ENCODE measurements at regions not wholly inside any gene's neighbourhood (a gene's known extent, or its start where the extent isn't known, plus 50 kb on each side); places are given as distances from the start of the nearest gene placed in this dataset.

DNA sequence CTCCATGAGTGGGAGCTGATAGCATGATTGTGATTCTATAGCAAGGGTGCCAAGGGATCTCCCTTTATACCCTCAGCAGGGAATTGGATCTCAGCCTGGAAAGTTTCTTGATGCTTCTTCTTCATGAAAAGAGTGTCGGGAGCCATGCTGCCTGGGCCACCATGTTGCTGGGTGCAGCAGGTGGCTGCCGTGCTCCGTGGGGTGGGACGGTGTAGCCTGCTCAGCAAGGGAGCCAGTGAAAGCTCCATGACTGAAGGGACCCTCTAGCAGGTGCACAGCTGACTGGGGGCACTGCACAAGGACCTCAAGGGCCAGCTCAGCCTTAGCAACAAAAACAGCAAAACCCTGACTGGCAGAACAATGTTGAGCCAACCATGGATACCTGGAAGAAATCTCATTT, 368.9 kb upstream of the HS6ST1 start:
- CTCF ChIA-PET: no interaction called here
- no peak overlapping the region for H3K27ac Mint-ChIP-seq

DNA sequence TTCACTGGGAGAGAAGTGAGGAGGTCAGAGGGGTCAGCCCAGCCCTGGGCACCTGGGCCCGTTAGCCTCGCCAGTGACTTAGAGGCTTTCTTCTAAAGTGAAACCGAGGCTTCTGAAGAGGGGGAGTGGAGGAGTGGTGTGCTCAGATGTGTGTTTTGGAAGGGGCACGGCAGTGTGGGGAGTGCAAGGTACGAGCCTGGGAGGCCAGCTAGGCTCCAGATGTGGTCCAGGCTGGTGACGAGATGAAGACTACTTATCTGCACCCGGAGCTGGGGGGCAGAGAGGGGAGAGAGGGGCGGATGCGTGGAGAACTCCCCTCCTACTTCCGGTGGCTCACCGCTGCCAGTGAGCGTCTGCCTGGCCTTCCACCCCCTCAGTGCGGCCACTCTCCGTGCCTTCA, 371.3 kb upstream of the HS6ST1 start:
- Mint-ChIP-seq H3K36me3 (ENCODE audit: low read depth) (no peaks in the 10 kb centered on the region), H3K27ac (no peak overlapping the region), H3K27me3 (ENCODE audit: low read depth) (peaks cover 2% of the 10 kb centered on the region), H3K4me1 (ENCODE audit: low read depth) (no peaks in the 10 kb centered on the region), H3K4me3 (no peak overlapping the region), H3K9me3 (no peaks in the 10 kb centered on the region)
- intact Hi-C loops (cut with micrococcal nuclease): no loop called here
- CTCF ChIA-PET: no interaction called here
- DNase-seq: no peak

More for the DNA sequence above, 368.9 kb upstream of the HS6ST1 start:
- no peak for DNase-seq
- Mint-ChIP-seq H3K27me3 (ENCODE audit: low read depth) (peaks cover 2% of the 10 kb centered on the region), H3K9me3 (no peaks in the 10 kb centered on the region), H3K36me3 (ENCODE audit: low read depth) (no peaks in the 10 kb centered on the region), H3K4me3 (no peak overlapping the region), H3K4me1 (ENCODE audit: low read depth) (no peaks in the 10 kb centered on the region)
- intact Hi-C loops (cut with micrococcal nuclease): no loop called here

DNA sequence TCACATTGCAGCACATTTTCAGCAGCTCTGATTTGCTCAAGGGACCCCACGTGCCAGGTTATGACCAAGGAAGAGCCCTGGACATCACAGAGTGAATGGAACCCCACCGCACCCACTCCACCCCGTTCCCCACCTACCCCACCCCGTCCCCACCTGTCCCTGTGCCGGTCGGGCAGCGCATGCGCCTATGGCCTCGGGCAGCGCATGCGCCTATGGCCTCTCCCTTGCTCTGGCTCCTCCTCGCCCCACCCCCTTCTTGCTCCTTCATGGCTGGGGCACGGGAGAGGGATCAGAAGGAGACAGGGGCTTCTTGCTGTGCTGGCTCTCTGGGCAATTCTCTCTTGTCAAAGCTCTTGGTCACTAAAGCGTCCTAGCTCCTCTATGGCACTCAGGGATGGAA, 371.8 kb upstream of the HS6ST1 start:
- CTCF ChIA-PET: no interaction called here
- Mint-ChIP-seq H3K27me3 (ENCODE audit: low read depth) (peaks cover 2% of the 10 kb centered on the region), H3K4me3 (no peak overlapping the region), H3K27ac (no peak overlapping the region), H3K9me3 (no peaks in the 10 kb centered on the region), H3K36me3 (ENCODE audit: low read depth) (no peaks in the 10 kb centered on the region), H3K4me1 (ENCODE audit: low read depth) (no peaks in the 10 kb centered on the region)
- intact Hi-C loops (cut with micrococcal nuclease): no loop called here
- no peak for DNase-seq

DNA sequence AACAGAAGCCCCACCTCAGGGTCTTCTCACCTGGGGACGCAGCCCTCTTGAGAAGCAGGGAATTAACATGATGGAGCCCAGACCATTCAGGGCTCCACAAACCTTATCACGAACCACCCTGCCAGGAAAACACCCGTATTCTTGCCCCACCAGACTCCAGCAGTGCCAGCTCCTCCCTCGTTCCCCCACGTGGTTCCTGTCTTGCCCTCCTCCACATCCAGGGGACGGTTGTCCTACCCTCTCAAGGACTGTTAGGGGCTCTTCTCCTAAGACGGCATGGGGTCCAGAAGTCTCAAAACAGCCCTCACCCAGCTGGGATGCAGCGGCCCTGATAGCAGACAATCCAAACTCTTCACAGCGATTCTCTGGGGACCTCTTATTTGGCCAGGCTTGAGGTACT, 372.2 kb upstream of the HS6ST1 start:
- H3K27me3 Mint-ChIP-seq (ENCODE audit: low read depth): peaks cover 2% of the 10 kb centered on the region
- DNase-seq: no peak
- no peaks in the 10 kb centered on the region for H3K9me3 Mint-ChIP-seq
- H3K4me3 Mint-ChIP-seq: no peak overlapping the region
- CTCF ChIA-PET: no interaction called here
- H3K36me3 Mint-ChIP-seq (ENCODE audit: low read depth): no peaks in the 10 kb centered on the region
- H3K27ac Mint-ChIP-seq: no peak overlapping the region
- intact Hi-C loops (cut with micrococcal nuclease): no loop called here
- H3K4me1 Mint-ChIP-seq (ENCODE audit: low read depth): no peaks in the 10 kb centered on the region

DNA sequence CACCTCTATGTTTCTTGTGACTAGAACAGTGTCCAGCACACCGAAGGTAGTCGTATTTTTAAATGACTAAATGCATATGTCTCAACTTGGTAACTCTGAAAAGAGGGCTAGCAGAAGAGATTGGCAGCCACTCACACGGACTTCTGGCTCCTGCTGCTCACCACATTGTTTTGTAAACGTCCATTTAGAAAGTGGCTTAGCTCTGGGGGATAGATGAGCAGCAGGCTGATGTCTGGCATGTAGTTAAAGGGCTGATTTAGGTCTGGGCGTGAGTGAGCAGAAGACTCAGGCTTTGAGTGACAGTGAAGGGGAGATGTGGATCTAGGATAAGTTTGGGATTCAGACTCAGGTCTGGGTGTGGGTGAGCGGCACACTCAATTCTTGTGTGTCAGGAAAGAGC, 372.9 kb upstream of the HS6ST1 start:
- Mint-ChIP-seq H3K27ac (peak overlapping the region; percentile 51), H3K27me3 (ENCODE audit: low read depth) (peaks cover 2% of the 10 kb centered on the region), H3K4me3 (no peak overlapping the region), H3K4me1 (ENCODE audit: low read depth) (no peaks in the 10 kb centered on the region), H3K9me3 (no peaks in the 10 kb centered on the region), H3K36me3 (ENCODE audit: low read depth) (no peaks in the 10 kb centered on the region)
- no peak for DNase-seq
- CTCF ChIA-PET: no interaction called here
- intact Hi-C loops (cut with micrococcal nuclease): no loop called here

DNA sequence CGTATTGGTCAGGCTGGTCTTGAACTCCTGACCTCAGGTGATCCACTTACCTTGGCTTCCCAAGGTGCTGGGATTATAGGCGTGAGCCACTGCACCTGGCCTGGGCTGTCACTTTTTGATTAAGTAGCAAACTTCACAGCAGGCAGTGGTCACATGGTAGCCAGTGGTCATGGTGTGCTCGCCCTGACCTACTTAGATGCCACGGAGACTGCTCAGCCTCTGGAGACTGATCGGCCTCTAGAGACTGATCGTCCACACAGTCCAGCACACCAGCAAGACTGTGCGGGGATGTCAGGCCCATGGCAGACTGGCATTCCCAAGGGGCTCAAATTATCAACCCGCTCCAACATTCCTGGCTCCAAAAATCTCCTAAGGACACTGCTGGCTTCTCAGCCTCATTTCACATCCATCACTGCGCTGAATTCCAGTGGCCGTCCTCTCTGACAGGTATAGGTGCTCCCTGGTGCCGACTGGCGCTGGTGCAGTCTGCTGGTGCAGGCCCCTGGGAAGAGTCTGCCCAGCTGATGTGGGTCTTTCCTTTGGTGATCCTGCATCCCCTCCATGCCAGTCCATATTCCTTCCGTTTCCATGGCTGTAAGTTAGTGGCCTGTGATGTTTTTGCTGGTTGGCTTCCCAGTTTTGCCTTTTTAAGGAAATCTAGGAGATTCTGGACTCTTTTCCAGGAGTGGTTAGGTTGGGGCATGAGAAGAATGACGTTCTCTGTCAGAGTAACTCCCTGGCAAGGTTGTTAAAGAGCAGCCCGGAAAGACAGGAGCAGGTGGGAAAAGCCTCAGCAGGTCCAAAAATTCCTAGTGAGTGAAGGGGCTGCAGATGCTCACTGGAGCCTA, 374.5 kb upstream of the HS6ST1 start:
- peaks cover 5% of the 10 kb centered on the region for H3K27me3 Mint-ChIP-seq (ENCODE audit: low read depth)
- intact Hi-C loops (cut with micrococcal nuclease): no loop called here
- CTCF ChIA-PET: no interaction called here
- no peaks in the 10 kb centered on the region for H3K36me3 Mint-ChIP-seq (ENCODE audit: low read depth)
- H3K4me1 Mint-ChIP-seq (ENCODE audit: low read depth): no peaks in the 10 kb centered on the region
- DNase-seq: no peak
- H3K4me3 Mint-ChIP-seq: no peak overlapping the region
- no peak overlapping the region for H3K27ac Mint-ChIP-seq
- no peaks in the 10 kb centered on the region for H3K9me3 Mint-ChIP-seq

DNA sequence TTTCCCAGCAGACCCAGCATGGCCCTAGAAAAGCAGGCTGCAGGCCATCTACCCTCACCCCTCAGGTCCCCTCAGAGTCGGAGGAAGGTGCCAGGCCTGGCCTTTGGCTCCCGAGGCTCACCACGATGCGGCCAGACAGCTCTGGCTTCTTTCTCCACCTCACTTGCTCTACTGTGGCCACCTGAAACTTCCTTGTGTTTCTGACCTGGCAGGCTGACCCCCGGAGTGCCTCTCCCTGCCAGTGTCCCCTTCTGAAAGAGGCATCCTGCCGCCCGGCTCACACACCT, 375.0 kb upstream of the HS6ST1 start:
- Mint-ChIP-seq H3K27me3 (ENCODE audit: low read depth) (peaks cover 5% of the 10 kb centered on the region), H3K4me3 (no peak overlapping the region), H3K9me3 (no peaks in the 10 kb centered on the region), H3K36me3 (ENCODE audit: low read depth) (no peaks in the 10 kb centered on the region), H3K27ac (no peak overlapping the region), H3K4me1 (ENCODE audit: low read depth) (no peaks in the 10 kb centered on the region)
- intact Hi-C loops (cut with micrococcal nuclease): no loop called here
- no peak for DNase-seq
- CTCF ChIA-PET: no interaction called here

DNA sequence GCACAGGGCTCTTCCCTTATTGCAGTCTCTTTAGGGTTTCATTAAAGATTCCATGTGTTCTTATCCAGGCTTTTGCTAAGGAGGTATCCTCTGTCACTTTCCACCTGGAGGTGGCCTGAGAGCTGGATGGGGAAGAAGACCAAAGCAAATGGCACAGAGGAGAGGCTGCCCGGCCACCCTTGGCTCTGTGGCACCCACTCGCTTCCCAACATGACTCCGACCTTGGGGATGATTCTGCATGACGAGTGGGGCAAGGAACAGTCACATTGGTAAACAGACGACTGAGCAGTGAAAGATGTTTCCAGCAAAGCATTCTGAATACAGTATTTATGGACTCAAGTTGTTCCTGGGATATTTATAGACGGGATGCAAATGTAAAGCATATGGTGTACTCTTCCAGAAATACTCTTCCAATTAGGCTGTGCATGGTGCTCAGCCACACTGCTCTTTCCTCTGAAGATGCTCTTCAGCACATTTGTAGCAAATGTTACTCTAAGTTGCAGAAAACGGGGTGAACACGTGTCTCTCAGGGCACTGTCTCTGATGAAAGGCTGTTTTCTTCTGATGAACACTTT, 377.1 kb upstream of the HS6ST1 start:
- peaks cover 3% of the 10 kb centered on the region for H3K27me3 Mint-ChIP-seq (ENCODE audit: low read depth)
- no peaks in the 10 kb centered on the region for H3K9me3 Mint-ChIP-seq
- H3K27ac Mint-ChIP-seq: no peak overlapping the region
- intact Hi-C loops (cut with micrococcal nuclease): no loop called here
- DNase-seq: no peak
- H3K4me3 Mint-ChIP-seq: no peak overlapping the region
- no peaks in the 10 kb centered on the region for H3K4me1 Mint-ChIP-seq (ENCODE audit: low read depth)
- CTCF ChIA-PET: no interaction called here
- H3K36me3 Mint-ChIP-seq (ENCODE audit: low read depth): no peaks in the 10 kb centered on the region

DNA sequence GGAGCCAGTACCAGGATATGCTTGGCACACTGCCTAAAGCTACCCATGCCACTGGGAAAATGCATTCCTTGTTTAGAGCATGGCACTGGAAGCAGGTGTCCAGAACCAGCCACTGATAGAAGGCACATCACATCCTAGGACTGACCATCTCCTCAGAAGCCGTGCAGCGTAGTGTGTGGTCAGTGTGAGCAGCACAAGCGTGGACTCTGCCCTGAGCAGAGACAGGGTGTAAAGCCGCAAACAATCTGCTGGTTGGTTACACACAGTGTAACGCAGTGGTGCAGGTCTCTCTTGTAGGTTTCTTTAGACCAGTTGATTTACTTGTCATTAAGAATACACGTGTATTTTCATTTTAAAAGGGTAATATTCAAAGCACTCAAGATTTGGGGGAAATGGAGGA, 377.8 kb upstream of the HS6ST1 start:
- CTCF ChIA-PET: no interaction called here
- intact Hi-C loops (cut with micrococcal nuclease): no loop called here
- Mint-ChIP-seq H3K9me3 (no peaks in the 10 kb centered on the region), H3K4me1 (ENCODE audit: low read depth) (no peaks in the 10 kb centered on the region), H3K27me3 (ENCODE audit: low read depth) (peaks cover 3% of the 10 kb centered on the region), H3K36me3 (ENCODE audit: low read depth) (no peaks in the 10 kb centered on the region), H3K27ac (no peak overlapping the region), H3K4me3 (no peak overlapping the region)
- no peak for DNase-seq

DNA sequence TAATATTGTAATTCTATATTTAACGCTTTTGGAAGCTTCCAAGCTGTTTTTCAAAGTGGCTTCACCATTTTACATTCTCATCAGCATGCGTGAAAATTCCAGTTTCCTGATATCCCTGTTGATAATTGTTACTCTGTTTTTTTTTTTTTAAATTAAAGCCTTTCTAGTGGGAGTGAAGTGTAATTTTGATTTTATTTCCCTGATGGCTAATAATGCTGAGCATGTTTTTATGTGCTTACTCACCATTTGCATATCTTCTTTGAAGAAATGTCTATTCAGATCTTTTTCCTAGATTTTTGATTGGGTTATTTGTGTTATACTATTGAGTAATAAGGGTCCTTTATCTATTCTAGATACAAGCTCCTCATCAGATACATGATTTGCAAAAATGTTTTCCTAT, 382.8 kb upstream of the HS6ST1 start:
- intact Hi-C loops (cut with micrococcal nuclease): no loop called here
- peaks cover 5% of the 10 kb centered on the region for H3K27me3 Mint-ChIP-seq (ENCODE audit: low read depth)
- H3K4me1 Mint-ChIP-seq (ENCODE audit: low read depth): no peaks in the 10 kb centered on the region
- H3K27ac Mint-ChIP-seq: no peak overlapping the region
- DNase-seq: no peak
- H3K9me3 Mint-ChIP-seq: peaks cover 2% of the 10 kb centered on the region
- H3K4me3 Mint-ChIP-seq: no peak overlapping the region
- CTCF ChIA-PET: no interaction called here
- H3K36me3 Mint-ChIP-seq (ENCODE audit: low read depth): no peaks in the 10 kb centered on the region

DNA sequence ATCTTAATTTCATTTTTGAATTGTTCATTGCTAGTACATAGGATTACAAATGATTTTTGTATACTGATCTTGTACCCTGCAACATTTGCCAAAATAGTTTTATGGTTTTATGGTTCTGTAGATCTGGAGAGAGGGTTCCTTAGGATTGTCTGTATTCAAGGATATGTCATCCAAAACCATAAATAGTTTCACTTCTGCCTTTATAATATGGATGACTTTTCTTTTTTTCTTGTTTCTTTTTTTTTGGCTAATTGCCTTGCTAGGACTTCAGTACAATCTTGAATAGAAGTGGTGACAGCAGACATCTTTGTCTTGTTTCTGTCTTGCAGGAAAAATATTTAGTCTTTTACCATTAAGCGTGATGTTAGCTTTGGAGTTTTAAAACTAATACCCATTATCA, 383.9 kb upstream of the HS6ST1 start:
- intact Hi-C loops (cut with micrococcal nuclease): no loop called here
- no peak overlapping the region for H3K27ac Mint-ChIP-seq
- no peaks in the 10 kb centered on the region for H3K36me3 Mint-ChIP-seq (ENCODE audit: low read depth)
- peaks cover 3% of the 10 kb centered on the region for H3K27me3 Mint-ChIP-seq (ENCODE audit: low read depth)
- no peak overlapping the region for H3K4me3 Mint-ChIP-seq
- CTCF ChIA-PET: no interaction called here
- H3K4me1 Mint-ChIP-seq (ENCODE audit: low read depth): no peaks in the 10 kb centered on the region
- peaks cover 5% of the 10 kb centered on the region for H3K9me3 Mint-ChIP-seq
- DNase-seq: no peak

DNA sequence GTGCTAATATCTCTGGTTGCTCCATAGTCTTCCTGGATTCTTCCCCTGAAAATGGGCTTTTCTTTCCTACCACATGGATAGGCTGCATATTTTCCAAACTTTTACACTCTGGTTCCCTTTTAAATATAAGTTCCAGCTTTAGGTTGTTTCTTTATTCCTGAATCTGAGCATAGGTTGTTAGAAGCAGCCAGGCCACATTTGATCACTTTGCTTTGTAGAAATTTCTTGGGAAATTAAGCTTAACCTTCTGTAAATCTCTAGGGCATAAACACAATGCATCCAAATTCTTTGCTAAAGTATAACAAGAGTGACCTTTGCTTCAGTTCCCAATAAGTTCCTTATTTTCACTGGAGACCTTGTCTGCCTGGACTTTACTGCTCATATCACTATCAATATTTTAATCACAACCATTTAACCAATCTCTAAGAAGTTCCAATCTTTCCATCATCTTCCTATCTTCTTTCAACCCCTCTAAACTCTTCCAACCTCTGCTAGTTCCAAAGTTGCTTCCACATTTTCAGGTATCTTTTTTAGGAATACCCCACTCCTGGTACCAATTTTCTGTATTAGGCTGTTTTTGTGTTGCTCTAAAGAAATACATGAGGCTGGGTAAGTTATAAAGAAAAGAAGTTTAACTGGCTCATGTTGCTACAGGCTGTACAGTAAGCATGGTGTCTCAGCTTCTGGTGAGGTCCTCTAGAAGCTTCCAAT, 389.6 kb upstream of the HS6ST1 start:
- Mint-ChIP-seq H3K9me3 (peaks cover 22% of the 10 kb centered on the region), H3K27ac (no peak overlapping the region), H3K36me3 (ENCODE audit: low read depth) (no peaks in the 10 kb centered on the region), H3K4me1 (ENCODE audit: low read depth) (no peaks in the 10 kb centered on the region), H3K4me3 (no peak overlapping the region), H3K27me3 (ENCODE audit: low read depth) (peaks cover 6% of the 10 kb centered on the region)
- no peak for DNase-seq
- intact Hi-C loops (cut with micrococcal nuclease): no loop called here
- CTCF ChIA-PET: interaction anchor here (1.0 kb wide), 1 partner anchor 79 kb away, joined by 3 read pairs; no protein-coding TSS in a partner anchor

DNA sequence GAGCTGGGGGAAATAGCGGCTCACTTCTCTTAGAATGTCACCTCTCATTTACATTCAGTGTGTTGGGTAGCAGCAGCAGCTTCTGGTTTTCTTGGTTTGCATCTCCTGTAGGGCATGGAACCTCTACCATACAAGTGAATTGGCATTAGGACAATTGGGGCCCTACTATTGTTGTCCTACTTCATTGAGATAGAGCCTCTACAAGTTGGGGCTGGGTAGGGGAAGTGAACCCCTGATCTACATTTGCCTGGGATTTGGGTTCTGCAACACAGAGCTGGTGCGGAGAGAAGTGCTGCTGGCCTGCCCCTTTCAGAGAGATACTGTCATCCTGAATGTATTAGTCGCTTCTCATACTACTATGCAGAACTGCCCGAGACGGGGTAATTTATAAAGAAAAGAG, 391.6 kb upstream of the HS6ST1 start:
- DNase-seq: no peak
- no peak overlapping the region for H3K27ac Mint-ChIP-seq
- no peak overlapping the region for H3K4me3 Mint-ChIP-seq
- H3K4me1 Mint-ChIP-seq (ENCODE audit: low read depth): no peaks in the 10 kb centered on the region
- H3K9me3 Mint-ChIP-seq: peaks cover 21% of the 10 kb centered on the region
- H3K27me3 Mint-ChIP-seq (ENCODE audit: low read depth): peaks cover 5% of the 10 kb centered on the region
- CTCF ChIA-PET: interaction anchor here (0.6 kb wide), 1 partner anchor 561 kb away, joined by 5 read pairs; no protein-coding TSS in a partner anchor
- no peaks in the 10 kb centered on the region for H3K36me3 Mint-ChIP-seq (ENCODE audit: low read depth)
- intact Hi-C loops (cut with micrococcal nuclease): no loop called here

Measured in activated naive CD4-positive, alpha-beta T cell treated with anti-CD3 and anti-CD28 coated beads for 36 hours (primary cell).